HCT116 (cell line): ENCODE measurements at regions not wholly inside any gene's neighbourhood (a gene's known extent, or its start where the extent isn't known, plus 50 kb on each side); places are given as distances from the start of the nearest gene placed in this dataset.

Experiments used
- ATAC-seq: fragments of 200-7000 bp; cut with Tn5 transposase; 2 replicates; pipeline ENCODE4 v1.9.1; 2020; ENCODE audit warnings: mild to moderate bottlenecking, moderate library complexity
- BruUV-seq: library from RNA; stranded (reverse); fragments of 400-500 nt; replicated peaks from 2 replicates; lab custom pipeline; 2021; lab: Mats Ljungman, UMichigan
- CTCF ChIA-PET: fragments of 300-600 bp; sonication (Branson Sonifier 250); formaldehyde crosslinking; loops from one replicate; lab custom pipeline; 2021; ENCODE audit warnings: antibody characterized with exemption; lab: Charles Lee
- POLR2A ChIA-PET: fragments of 300-600, 350-600 bp; sonication (Branson Sonifier 250); formaldehyde crosslinking; loops from one replicate; lab custom pipeline; 2021; ENCODE audit warnings: antibody characterized with exemption; lab: Charles Lee
- RAD21 ChIA-PET, 2 experiments: fragments of 300-600 bp; sonication (Branson Sonifier 250); formaldehyde crosslinking; loops; one replicate each; lab custom pipeline; 2023; ENCODE audit warnings: low total read pairs in 2 of 2; ENCODE audit not compliant: uncharacterized antibody in 2 of 2, unreplicated experiment in 2 of 2, low non-redundant PET in 1 of 2; lab: Charles Lee
- DNase-seq: peaks from one replicate; pipeline ENCODE4 v3.0.0-alpha.2; 2010; ENCODE audit warnings: low read depth, low spot score
- H2AFZ ChIP-seq: fragments of 200-600 bp; shearing (Covaris generic), sonication (generic); 2 replicates; pipeline ENCODE4 v1.6.1; 2017; ENCODE audit warnings: low read depth, mixed run types, mixed read lengths, antibody characterized with exemption, low read length; ENCODE audit not compliant: poor library complexity, severe bottlenecking
- H3K27ac ChIP-seq: 2 replicates; pipeline ENCODE4 v1.5.1; 2012; ENCODE audit warnings: low read depth, low read length
- H3K27me3 ChIP-seq: fragments of 200-600 bp; sonication (generic); 2 replicates; pipeline ENCODE4 v1.6.1; 2016; ENCODE audit warnings: mixed run types, low read length, mixed read lengths; ENCODE audit not compliant: insufficient read depth
- H3K36me3 ChIP-seq, 2 experiments: fragments of 200-500 bp in 1 of 2; fragments of 200-600 bp in 1 of 2; sonication (Bioruptor generic) in 1 of 2; sonication (generic) in 1 of 2; 2 replicates each; pipeline versions ENCODE4 v1.5.1 to v1.6.1; 2014 to 2016; ENCODE audit warnings: low read length in 2 of 2, inconsistent platforms in 1 of 2, mixed read lengths in 1 of 2, mixed run types in 1 of 2; ENCODE audit not compliant: insufficient read depth in 2 of 2, control insufficient read depth in 1 of 2
- H3K4me1 ChIP-seq, 2 experiments: fragments of 200-600 bp in 1 of 2; sonication (generic) in 1 of 2; 2 replicates each; pipeline versions ENCODE4 v1.5.1 to v1.6.1; 2012 to 2017; ENCODE audit warnings: low read length in 2 of 2, inconsistent platforms in 1 of 2, mild to moderate bottlenecking in 1 of 2, mixed read lengths in 1 of 2, mixed run types in 1 of 2, moderate library complexity in 1 of 2; ENCODE audit not compliant: insufficient read depth in 2 of 2, control insufficient read depth in 1 of 2
- H3K4me2 ChIP-seq: fragments of 200-600 bp; sonication (generic); 2 replicates; pipeline ENCODE4 v1.6.1; 2017; ENCODE audit warnings: mixed run types, low read length, mixed read lengths
- H3K4me3 ChIP-seq, 2 experiments: fragments of 200-600 bp in 1 of 2; sonication (generic) in 1 of 2; replicated peaks in 1 of 2; 2 replicates each; pipeline ENCODE4 v1.5.1; 2011 to 2016; ENCODE audit warnings: low read length in 2 of 2, control low read depth in 1 of 2, low read depth in 1 of 2, mild to moderate bottlenecking in 1 of 2, mixed read lengths in 1 of 2, mixed run types in 1 of 2
- H3K79me2 ChIP-seq: fragments of 200-600 bp; sonication (generic); 2 replicates; pipeline ENCODE4 v1.6.1; 2017; ENCODE audit warnings: mild to moderate bottlenecking, mixed run types, low read length, moderate library complexity, mixed read lengths; ENCODE audit not compliant: insufficient read depth
- H3K9ac ChIP-seq: fragments of 200-600 bp; sonication (generic); 2 replicates; pipeline ENCODE4 v1.6.1; 2016; ENCODE audit warnings: low read length, mixed read lengths
- H3K9me2 ChIP-seq: fragments of 200-600 bp; sonication (generic), shearing (Covaris generic); 2 replicates; pipeline ENCODE4 v1.6.1; 2017; ENCODE audit warnings: mixed run types, mild to moderate bottlenecking, moderate library complexity; ENCODE audit not compliant: insufficient read depth
- H3K9me3 ChIP-seq, 2 experiments: fragments of 200-500 bp in 1 of 2; fragments of 200-600 bp in 1 of 2; sonication (Bioruptor generic) in 1 of 2; sonication (generic) in 1 of 2; 2 replicates each; pipeline ENCODE4 v1.6.1; 2014 to 2017; ENCODE audit warnings: low read length in 2 of 2, mixed read lengths in 2 of 2, inconsistent platforms in 1 of 2, low read depth in 1 of 2, mild to moderate bottlenecking in 1 of 2, mixed run types in 1 of 2, moderate library complexity in 1 of 2; ENCODE audit not compliant: control insufficient read depth in 1 of 2, insufficient read depth in 1 of 2
- H4K20me1 ChIP-seq: fragments of 200-600 bp; sonication (generic), shearing (Covaris generic); 2 replicates; pipeline ENCODE4 v1.6.1; 2017; ENCODE audit warnings: mixed run types, mild to moderate bottlenecking, moderate library complexity; ENCODE audit not compliant: insufficient read depth
- CEBPB ChIP-seq: IDR thresholded peaks from 2 replicates; pipeline ENCODE4 v1.6.1; 2012; ENCODE audit warnings: low read depth
- POLR2A ChIP-seq: IDR thresholded peaks from 2 replicates; pipeline ENCODE4 v1.7.0; 2011; ENCODE audit warnings: borderline replicate concordance; ENCODE audit not compliant: insufficient read depth, insufficient read length; ENCODE audit errors: extremely low read depth
- POLR2AphosphoS5 ChIP-seq: IDR thresholded peaks from 2 replicates; pipeline ENCODE4 v1.6.1; 2011; ENCODE audit warnings: mild to moderate bottlenecking, low read depth, low read length, moderate library complexity
- RAD21 ChIP-seq: IDR thresholded peaks from 2 replicates; pipeline ENCODE4 v1.6.1; 2012; ENCODE audit warnings: low read depth, mild to moderate bottlenecking
- SIN3A ChIP-seq: IDR thresholded peaks from 2 replicates; pipeline ENCODE4 v1.6.1; 2012; ENCODE audit warnings: low read depth
- ZFX ChIP-seq: fragments of 450-650 bp; IDR thresholded peaks from 2 replicates; pipeline ENCODE4 v1.6.1; 2017
- intact Hi-C: fragments of 100-400 bp; cut with micrococcal nuclease; formaldehyde crosslinking; loops from 2 replicates; pipeline ENCODE4 v1.10.0; 2022
- TF ChIP-seq, protein P1 (sequence below): IDR thresholded peaks from 2 replicates; pipeline ENCODE4 v1.6.1; 2012; ENCODE audit warnings: low read depth

DNA sequence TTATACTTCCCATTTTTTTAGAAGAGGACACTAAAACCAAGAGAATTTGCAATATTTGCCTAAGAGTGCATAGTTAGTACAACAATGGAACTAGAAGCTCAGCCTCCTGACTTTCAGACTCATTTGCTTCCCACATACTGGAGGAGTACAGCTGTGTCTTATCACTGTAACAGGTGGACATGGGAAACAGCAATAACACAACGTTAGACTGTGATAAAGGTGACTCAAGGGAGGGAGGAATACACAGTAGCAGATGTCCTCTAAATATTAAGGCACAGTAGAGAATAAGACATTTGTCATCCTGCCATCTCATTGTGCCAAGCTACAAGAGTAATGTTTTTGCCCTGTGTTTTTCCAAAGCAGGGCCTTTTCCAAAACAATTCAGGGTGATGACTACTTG is 55.4 kb upstream of the JAK1 start:
- H4K20me1 ChIP-seq, result no peaks in the 10 kb centered on the region
- no peak overlapping the region for H3K9ac ChIP-seq
- H3K4me2 ChIP-seq, result no peak overlapping the region
- H3K9me2 ChIP-seq, result no peaks in the 10 kb centered on the region
- ChIA-PET CTCF (interaction anchor here (1.2 kb wide), 1 partner anchor 12 kb away, joined by 3 read pairs; no protein-coding TSS in a partner anchor), RAD21 (interaction anchor here in 1 of 2 experiments (0.5 kb wide), 1 partner anchor 196 kb away, joined by 8 read pairs; no protein-coding TSS in a partner anchor), POLR2A (no interaction called here)
- intact Hi-C loops, result loop anchor here (5.0 kb wide), 1 partner anchor 159 kb away; no protein-coding TSS in a partner anchor
- BruUV-seq, result no TSS peak
- no peak overlapping the region for H2AFZ ChIP-seq
- no peak for TF ChIP-seq RAD21
- TF ChIP-seq ZFX, result no peak
- no peaks in the 10 kb centered on the region for H3K9me3 ChIP-seq
- no peak for ATAC-seq
- no peaks in the 10 kb centered on the region for H3K79me2 ChIP-seq
- no peaks in the 10 kb centered on the region for H3K4me1 ChIP-seq
- DNase-seq, result no peak
- no peak overlapping the region for H3K27ac ChIP-seq
- H3K27me3 ChIP-seq, result no peaks in the 10 kb centered on the region
- no peaks in the 10 kb centered on the region for H3K36me3 ChIP-seq
- no peak overlapping the region for H3K4me3 ChIP-seq

GRCh38 chr1:65022216-65022615 is 55.9 kb upstream of the JAK1 start:
- CTCF ChIA-PET, result no interaction called here
- intact Hi-C loops, result loop anchor here (5.0 kb wide), 1 partner anchor 160 kb away; no protein-coding TSS in a partner anchor

More at GRCh38 chr1:65022216-65022615, 55.9 kb upstream of the JAK1 start:
- Histone ChIP-seq H3K4me3 (no peak overlapping the region), H3K27me3 (no peaks in the 10 kb centered on the region), H3K27ac (no peak overlapping the region), H3K9me3 (no peaks in the 10 kb centered on the region), H3K4me2 (no peak overlapping the region), H3K9ac (no peak overlapping the region), H2AFZ (no peak overlapping the region), H3K4me1 (no peaks in the 10 kb centered on the region), H3K9me2 (no peaks in the 10 kb centered on the region), H3K79me2 (no peaks in the 10 kb centered on the region), H3K36me3 (no peaks in the 10 kb centered on the region), H4K20me1 (no peaks in the 10 kb centered on the region)
- ATAC-seq (no peak), DNase-seq (no peak)
- no TSS peak for BruUV-seq
- TF ChIP-seq, protein P1, sequence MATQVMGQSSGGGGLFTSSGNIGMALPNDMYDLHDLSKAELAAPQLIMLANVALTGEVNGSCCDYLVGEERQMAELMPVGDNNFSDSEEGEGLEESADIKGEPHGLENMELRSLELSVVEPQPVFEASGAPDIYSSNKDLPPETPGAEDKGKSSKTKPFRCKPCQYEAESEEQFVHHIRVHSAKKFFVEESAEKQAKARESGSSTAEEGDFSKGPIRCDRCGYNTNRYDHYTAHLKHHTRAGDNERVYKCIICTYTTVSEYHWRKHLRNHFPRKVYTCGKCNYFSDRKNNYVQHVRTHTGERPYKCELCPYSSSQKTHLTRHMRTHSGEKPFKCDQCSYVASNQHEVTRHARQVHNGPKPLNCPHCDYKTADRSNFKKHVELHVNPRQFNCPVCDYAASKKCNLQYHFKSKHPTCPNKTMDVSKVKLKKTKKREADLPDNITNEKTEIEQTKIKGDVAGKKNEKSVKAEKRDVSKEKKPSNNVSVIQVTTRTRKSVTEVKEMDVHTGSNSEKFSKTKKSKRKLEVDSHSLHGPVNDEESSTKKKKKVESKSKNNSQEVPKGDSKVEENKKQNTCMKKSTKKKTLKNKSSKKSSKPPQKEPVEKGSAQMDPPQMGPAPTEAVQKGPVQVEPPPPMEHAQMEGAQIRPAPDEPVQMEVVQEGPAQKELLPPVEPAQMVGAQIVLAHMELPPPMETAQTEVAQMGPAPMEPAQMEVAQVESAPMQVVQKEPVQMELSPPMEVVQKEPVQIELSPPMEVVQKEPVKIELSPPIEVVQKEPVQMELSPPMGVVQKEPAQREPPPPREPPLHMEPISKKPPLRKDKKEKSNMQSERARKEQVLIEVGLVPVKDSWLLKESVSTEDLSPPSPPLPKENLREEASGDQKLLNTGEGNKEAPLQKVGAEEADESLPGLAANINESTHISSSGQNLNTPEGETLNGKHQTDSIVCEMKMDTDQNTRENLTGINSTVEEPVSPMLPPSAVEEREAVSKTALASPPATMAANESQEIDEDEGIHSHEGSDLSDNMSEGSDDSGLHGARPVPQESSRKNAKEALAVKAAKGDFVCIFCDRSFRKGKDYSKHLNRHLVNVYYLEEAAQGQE, result no peak
- TF ChIP-seq SIN3A (no peak), POLR2A (no peak), CEBPB (no peak), POLR2AphosphoS5 (no peak), RAD21 (no peak)
- ChIA-PET RAD21 (no interaction called here), POLR2A (no interaction called here)
